ENCODE measurements at regions not wholly inside any gene's neighbourhood (a gene's known extent, or its start where the extent isn't known, plus 50 kb on each side); places are given as distances from the start of the nearest gene placed in this dataset.

DNA sequence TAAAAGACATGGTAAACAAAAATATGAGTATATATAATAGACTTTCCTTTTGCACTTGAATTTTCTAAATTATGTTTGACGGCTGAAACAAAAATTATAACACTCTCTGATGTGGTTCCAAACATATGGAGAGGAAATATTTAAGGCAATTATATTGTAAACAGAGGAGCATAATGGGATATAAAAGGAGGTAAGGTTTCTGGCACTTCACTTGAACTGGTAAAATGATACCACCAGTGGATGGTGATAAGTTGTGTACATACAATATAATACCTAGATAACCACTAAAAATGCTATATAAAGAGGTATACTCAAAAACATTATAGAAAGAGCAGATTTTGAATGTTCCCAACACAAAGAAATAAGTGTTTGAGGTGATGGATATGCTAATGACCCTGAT, 192.9 kb upstream of the RAD23B start:
- intact Hi-C loops (cut with DNase I) = no loop called here
- WGBS, 3 donors = 83 to 90% (median 88%) methylated on average over 1 of the region's 1 CpG
- ATAC-seq (no peak), DNase-seq (no peak)
- Histone ChIP-seq H3K4me3 (no peak overlapping the region), H3K4me1 (peaks cover 12% of the 10 kb centered on the region), H3K27ac (no peak overlapping the region), H3K9me3 (peaks cover 6% of the 10 kb centered on the region), H3K27me3 (ENCODE audit: insufficient read depth in 3 of 3, low read length in 2 of 3) (no peaks in the 10 kb centered on the region), H3K36me3 (ENCODE audit: insufficient read depth in 1 of 2, low read depth in 1 of 2) (no peaks in the 10 kb centered on the region)
- TF ChIP-seq, protein P1, sequence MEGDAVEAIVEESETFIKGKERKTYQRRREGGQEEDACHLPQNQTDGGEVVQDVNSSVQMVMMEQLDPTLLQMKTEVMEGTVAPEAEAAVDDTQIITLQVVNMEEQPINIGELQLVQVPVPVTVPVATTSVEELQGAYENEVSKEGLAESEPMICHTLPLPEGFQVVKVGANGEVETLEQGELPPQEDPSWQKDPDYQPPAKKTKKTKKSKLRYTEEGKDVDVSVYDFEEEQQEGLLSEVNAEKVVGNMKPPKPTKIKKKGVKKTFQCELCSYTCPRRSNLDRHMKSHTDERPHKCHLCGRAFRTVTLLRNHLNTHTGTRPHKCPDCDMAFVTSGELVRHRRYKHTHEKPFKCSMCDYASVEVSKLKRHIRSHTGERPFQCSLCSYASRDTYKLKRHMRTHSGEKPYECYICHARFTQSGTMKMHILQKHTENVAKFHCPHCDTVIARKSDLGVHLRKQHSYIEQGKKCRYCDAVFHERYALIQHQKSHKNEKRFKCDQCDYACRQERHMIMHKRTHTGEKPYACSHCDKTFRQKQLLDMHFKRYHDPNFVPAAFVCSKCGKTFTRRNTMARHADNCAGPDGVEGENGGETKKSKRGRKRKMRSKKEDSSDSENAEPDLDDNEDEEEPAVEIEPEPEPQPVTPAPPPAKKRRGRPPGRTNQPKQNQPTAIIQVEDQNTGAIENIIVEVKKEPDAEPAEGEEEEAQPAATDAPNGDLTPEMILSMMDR (IDR thresholded peaks at IDR 0.05) = no peak

DNA sequence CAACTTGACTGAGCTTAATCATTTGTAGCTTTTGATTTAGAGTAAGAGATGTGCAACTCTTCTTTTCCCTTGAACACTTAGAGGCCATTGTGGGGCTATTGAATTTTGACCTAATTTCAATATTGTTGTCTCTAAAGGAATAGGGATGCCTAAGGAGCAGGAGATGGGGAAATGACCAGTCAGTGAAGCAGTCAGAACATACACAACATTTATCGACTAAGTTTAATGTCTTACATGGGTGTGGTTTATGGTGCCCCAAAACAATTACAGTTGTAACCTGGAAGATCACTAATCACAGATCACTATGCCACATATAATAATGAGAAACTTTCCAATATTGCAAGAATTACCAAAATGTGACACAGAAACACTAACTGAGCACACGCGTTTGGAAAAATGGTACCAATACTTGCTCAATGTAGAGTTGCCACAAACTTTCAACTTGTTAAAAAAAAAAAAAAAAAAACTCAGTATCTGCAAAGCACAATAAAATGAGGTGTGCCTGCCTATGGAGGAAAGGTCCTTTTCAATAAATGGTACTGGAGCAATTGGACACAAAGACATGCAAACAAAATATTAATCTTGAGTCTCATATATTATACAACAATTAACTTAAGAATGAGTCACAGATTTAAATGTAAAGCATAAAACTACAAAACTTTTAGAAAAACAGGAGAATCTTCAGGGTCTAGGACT, 189.6 kb upstream of the RAD23B start:
- Histone ChIP-seq H3K27ac (no peak overlapping the region), H3K36me3 (ENCODE audit: insufficient read depth in 1 of 2, low read depth in 1 of 2) (no peaks in the 10 kb centered on the region), H3K27me3 (ENCODE audit: insufficient read depth in 3 of 3, low read length in 2 of 3) (no peaks in the 10 kb centered on the region), H3K9me3 (peaks cover 6% of the 10 kb centered on the region), H3K4me1 (no peaks in the 10 kb centered on the region), H3K4me3 (no peak overlapping the region)
- TF ChIP-seq, protein P1 (IDR thresholded peaks at IDR 0.05) = no peak
- WGBS, 3 donors = 94 to 98% (median 96%) methylated on average over 3 of the region's 3 CpGs
- DNase-seq (no peak), ATAC-seq (no peak)
- intact Hi-C loops (cut with DNase I) = no loop called here

DNA sequence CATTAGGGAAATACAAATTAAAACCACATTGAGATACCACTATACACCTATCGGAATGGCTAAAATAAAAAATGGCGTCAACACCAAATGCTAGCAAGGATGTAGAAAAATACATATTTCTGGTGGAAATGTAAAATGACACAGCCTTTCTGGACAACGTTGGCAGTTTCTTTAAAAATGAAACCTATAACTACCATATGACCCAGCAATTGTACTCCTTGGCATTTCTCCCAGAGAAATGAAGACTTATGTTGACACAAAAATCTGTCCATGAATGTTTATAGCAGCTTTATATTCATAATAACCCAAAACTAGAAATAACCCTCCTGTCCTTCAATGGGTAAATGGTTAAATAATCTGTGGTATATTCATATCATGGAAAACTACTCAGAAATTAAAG, 188.7 kb upstream of the RAD23B start:
- DNase-seq (no peak), ATAC-seq (no peak)
- intact Hi-C loops (cut with DNase I) = no loop called here
- Histone ChIP-seq H3K27me3 (ENCODE audit: insufficient read depth in 3 of 3, low read length in 2 of 3) (no peaks in the 10 kb centered on the region), H3K36me3 (ENCODE audit: insufficient read depth in 1 of 2, low read depth in 1 of 2) (no peaks in the 10 kb centered on the region), H3K9me3 (peaks cover 6% of the 10 kb centered on the region), H3K4me3 (no peak overlapping the region), H3K27ac (no peak overlapping the region), H3K4me1 (no peaks in the 10 kb centered on the region)
- TF ChIP-seq, protein P1 (IDR thresholded peaks at IDR 0.05) = no peak
- 76 to 83% (median 81%) methylated on average over 3 of the region's 3 CpGs for WGBS, 3 donors

DNA sequence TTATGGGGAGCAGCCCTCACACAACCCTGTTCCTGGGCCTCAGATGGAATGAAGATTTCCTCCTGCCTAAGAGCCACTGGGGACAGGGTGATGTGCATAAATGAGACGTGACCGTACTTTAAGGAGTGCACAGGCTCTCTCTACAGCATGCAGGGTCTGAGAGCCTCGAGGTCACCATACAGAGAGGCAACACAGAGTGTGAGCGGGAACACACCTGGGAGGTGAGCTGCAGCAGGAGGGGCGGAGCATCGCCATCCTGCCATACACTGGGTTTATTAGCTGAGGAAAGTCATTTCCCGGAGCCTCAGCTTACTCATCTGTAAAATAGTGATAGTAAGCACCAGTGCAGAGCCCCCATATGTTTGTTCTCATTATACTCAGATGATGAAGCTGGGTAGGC, 182.5 kb upstream of the RAD23B start:
- Histone ChIP-seq H3K4me1 (peaks cover 4% of the 10 kb centered on the region), H3K27me3 (ENCODE audit: insufficient read depth in 3 of 3, low read length in 2 of 3) (no peaks in the 10 kb centered on the region), H3K36me3 (ENCODE audit: insufficient read depth in 1 of 2, low read depth in 1 of 2) (no peaks in the 10 kb centered on the region), H3K27ac (no peak overlapping the region), H3K4me3 (no peak overlapping the region), H3K9me3 (no peaks in the 10 kb centered on the region)
- ATAC-seq (no peak), DNase-seq (no peak)
- 74 to 90% (median 85%) methylated on average over 7 of the region's 7 CpGs for whole genome bisulfite sequencing, 3 donors
- TF ChIP-seq, protein P1 (IDR thresholded peaks at IDR 0.05) = no peak
- intact Hi-C loops (cut with DNase I) = no loop called here

DNA sequence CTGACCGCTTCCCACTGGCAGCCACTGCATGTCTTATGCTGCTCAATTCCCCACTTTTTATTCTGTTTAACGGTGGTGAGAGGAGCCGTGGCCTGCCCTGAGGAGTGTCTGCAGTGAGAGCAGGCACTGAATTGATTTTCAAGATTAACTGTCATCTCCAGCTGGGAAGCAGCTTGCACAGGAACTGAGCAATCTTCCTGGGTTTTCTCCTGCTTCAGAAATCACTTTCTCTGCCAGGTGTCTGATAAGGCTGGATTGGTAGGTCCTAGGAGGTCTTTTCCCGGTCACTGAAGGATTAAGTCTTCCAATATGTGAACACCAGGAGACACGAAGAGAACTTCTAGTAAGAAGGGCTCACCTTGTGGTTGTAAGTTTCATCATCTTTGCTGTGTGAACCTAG, 181.1 kb upstream of the RAD23B start:
- intact Hi-C loops (cut with DNase I) = no loop called here
- 81 to 90% (median 84%) methylated on average over 5 of the region's 5 CpGs for whole genome bisulfite sequencing, 3 donors
- no peak overlapping the region for H3K4me3 ChIP-seq

More for the DNA sequence above, 181.1 kb upstream of the RAD23B start:
- TF ChIP-seq, protein P1 (IDR thresholded peaks at IDR 0.05) = no peak
- DNase-seq (no peak), ATAC-seq (no peak)
- Histone ChIP-seq H3K36me3 (ENCODE audit: insufficient read depth in 1 of 2, low read depth in 1 of 2) (no peaks in the 10 kb centered on the region), H3K9me3 (no peaks in the 10 kb centered on the region), H3K27me3 (ENCODE audit: insufficient read depth in 3 of 3, low read length in 2 of 3) (no peaks in the 10 kb centered on the region), H3K27ac (no peak overlapping the region), H3K4me1 (peaks cover 18% of the 10 kb centered on the region)
